ENCODE measurements at regions not wholly inside any gene's neighbourhood (a gene's known extent, or its start where the extent isn't known, plus 50 kb on each side); places are given as distances from the start of the nearest gene placed in this dataset.

DNA sequence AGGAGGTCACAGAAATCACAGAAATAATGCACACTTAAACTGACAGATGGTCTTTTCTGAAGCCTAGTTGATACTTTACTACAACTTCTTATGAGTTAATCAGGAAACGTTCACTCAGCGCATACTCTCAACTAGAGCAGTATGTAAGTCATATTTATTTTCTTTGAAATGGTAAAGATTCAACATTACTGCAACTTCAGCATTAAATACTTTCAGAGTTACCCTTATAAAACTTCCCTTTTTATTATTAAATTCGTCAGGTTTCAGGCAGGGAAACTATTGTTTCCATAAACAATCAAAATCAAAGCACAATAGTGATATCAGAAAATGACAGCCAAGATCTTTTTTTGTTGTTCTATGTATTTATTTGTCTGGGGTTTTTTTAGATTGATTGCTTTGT, 222.6 kb upstream of the RND3 start:
- no peak for DNase-seq

DNA sequence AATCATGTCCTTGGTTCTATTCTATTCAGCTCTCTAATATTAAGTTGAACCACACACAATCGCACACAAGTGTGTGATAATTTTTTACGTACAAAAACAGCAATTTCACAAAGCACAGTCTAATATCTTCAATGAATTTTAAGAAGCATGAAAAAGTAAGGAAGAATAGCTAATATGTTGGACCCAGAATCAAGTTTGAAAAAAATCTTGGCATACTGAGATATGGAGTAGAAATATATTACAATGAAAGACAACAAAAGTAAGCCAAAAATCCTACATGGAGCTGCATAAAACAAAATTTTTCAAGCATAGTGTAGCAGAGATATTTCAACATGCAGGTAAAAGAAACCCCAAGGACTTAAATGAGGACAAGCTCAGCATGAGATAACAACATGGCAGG, 219.1 kb upstream of the RND3 start:
- peak in 1 of 3 donors; percentile 57 for DNase-seq

DNA sequence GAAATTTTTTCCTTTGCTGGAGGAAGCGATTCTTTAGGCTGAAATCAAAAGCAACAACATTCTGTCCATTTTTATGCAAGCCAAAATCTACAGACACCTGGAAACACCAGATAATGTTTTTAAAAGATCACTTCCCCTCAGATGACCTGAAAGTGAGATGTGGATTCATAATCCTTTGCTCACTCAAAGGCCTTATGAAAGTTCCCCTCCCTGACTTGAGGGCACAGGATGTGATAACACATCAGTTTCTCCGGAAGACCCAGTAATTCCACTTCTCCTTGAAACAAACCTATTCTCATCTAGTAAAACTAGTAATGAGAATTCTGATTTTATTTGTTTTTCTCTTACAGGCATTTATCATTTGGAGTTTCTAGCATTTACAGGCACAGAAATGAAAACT, 218.3 kb upstream of the RND3 start:
- no peak for DNase-seq

DNA sequence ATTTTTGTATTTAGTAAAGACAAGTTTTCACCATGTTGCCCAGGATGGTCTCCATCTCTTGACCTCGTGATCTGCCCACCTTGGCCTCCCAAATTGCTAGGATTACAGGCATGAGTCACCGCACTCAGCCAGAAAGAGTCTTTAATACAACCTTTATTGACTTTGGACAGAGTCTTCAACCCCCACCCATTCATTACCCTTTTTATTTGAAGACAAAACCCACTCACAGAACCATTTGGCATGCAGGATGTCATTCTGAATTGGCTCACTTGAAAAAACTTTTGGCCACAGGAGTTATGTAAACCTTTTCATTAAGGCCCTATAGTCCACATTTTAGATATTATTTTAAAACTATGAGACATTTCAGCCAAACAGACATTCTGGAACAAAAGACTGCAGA, 217.9 kb upstream of the RND3 start:
- peak in 1 of 3 donors; percentile 30 for DNase-seq

DNA sequence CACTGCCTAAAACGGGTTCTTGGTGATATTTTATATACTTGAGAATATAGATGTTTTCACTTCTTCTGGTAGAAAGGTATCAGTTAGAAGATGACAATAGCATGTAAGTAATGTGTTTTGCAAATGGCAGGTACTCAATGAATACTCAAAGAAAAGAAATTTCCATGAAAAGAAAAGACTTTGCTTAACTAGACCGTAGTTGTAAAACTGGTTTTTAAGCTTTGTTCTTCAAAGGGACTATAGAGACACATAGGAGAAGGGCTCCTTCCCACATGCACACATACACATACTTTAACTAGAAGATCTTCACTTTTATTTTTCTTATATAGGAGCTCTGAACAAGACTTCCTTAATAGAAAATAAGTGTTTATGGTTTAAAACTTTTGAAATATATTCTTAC, 215.3 kb upstream of the RND3 start:
- no peak for DNase-seq

DNA sequence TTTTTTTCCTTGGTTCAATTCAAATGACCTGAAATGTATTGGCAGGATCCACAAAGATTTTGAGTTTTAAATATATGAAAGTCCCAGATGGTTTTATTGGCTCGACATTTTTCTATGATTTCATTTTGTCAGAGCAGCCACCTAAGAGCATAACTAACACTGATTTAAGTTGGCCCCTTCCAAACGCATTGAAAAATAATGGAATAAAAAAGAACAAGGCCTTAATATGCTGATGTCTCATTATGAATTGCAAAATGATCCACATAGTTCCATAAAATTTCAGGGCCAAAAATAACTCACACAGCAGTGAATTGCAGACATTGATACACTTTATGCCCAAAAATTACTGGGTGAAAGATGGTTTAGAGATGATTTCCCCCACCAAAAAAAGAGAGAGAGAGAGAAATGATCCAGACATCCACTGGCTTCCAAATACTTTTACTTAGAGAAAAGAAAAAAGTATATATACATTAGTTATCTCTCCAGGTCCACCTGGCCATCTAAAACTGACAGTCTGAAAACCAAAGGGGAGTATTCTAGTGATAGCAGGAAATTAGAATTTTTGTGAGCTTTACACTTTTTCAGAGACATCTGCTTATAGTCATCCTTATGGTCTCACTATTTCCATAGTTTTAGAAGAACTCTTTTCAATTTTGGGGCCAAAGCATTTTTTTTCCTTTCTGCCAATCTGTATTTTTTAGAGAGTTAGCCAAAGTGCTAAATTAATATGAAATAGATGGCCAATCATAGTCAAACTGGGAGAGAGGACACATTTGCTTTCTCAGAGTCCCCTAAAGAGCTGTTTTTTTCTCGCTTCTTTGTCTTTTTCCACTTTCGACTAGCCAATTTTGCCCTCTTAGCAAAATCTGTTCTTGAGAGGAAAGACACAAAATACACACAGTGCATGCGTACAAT, 213.5 kb upstream of the RND3 start:
- DNase-seq: peak; percentile 42 to 81 (median 73)

DNA sequence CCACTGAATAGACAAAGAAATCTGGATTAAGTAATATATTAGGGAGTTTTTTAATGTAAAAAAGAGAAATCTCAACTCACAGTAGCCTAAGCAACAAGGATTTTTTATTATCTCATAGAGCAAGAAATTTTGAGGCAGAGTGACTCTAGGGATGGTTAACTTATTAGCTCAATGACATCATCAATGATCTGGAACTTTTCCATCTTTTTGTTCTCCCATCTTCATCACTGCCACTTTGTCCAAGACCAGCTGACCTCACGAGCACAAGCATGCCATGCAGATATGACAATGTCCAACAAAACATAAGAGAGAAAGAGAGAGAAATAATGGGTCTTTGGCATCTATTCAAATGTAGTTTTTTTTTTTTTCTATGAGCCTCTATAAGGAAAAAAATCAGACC, 211.8 kb upstream of the RND3 start:
- no peak for DNase-seq

DNA sequence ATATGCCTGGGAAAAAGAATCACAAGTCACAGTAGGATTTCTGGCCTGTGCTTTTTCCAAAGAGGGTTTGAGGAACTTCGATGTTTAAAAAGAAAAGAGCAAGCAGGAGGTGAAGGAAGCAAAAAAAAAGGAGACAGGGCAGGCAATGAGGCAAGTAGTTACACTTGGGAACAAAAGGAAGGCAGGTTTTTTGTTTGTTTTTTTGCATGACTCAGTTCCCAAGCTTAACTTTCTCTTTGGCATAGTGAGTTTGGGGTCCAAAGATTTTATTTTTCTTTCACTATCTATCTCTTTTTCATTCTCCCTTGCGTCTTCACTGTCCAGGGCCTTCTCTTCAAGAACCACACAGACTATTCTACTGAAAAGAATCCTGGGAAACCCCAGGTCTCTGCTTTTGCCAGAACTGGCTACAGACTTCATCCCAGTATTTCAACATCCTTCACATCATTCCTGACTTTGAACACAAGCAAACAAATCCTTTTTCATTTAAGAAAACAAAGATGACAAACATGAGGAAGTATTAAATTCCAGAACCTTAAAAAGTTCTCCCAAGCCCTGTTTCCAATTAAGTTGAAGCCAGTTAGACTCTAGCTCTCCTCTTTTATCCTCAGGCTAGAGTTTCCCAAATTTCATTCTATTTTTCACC, 210.7 kb upstream of the RND3 start:
- DNase-seq: peak in 1 of 3 donors; percentile 27

DNA sequence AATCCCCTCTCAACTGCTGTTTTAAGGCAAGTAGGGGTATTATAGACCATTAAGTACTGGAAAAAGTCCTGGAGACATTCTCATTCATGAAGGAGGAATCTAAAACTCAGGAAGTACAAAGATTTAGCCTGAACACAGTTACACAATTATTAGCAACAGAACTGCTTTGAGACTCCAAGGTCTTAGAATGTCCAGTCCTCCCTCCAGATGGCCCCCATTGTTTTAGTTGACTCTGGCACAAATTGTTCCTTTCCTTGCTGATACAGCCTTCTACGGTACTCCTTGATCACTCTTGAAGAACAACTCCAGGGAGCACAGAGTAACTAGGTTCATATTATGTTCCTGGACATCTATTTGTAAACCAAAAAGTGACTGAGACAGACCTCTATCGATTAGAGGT, 210.1 kb upstream of the RND3 start:
- no peak for DNase-seq

DNA sequence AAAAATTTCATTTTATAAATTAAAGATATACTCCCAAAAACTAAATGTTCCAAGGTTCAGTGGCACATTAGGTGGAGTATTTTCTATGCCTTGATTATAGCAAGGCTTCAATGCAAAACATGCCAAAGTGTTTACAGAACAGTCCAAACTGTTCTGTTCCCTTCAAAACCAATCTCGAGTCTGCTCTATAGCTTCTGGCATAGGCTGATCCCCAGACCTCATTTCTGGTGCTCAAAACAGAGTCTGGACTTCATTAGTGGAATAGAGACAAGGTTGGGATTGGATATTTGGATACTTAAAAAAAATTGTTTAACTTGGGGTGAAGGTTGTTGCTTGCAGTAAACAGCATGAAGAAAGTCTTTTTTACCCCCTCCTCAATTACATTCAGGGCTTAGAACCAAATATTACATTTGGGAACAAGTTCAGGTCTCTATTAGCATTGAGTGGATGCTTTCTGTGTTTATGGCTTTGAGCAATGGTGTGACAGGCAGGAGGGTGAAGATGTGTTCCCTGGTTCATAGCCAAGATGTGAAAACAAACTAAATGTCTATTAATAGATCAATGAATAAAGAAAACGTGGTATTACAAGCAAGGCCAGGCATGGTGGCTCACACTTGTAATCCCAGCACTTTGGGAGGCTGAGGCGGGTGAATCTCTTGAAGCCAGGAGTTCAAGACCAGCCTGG, 208.1 kb upstream of the RND3 start:
- DNase-seq: peak in 1 of 3 donors; percentile 32

DNA sequence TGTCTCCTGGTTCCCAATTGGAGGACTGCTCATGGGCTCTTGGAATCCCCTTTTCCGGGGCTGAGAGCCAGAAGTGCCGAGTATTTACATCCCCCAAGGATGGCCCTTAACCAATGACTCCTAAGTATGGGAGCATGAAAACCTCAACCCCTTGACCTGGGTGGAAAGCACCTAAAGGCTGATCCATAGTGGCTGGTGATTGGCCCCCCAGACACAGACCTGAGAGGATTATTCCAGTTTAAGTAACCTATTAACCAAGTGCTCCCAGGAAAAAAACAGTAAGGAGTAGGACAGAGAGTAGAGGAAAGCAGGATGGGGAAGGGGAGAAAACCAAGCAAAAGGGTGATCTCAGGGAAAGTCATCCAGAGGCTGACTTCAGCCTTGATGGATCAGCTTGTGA, 206.1 kb upstream of the RND3 start:
- no peak for DNase-seq

DNA sequence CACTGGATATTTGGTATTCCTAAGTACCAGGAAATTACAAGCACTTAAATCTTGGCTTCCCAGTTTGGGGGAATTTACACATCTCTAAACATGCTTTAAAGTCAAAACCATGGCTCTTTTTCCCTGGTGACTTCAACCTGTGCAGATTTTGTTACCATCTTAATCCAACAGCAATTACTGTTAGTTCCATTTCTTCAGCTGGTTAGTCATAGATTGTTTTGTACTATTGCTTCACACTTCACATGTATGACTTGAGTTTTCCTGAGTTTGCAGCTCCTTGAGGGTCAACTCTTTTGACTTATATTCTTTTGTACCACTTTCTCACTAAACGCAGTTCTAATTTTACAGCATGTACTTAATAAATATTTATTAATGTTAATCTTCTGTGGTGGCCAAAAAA, 203.4 kb upstream of the RND3 start:
- no peak for DNase-seq

DNA sequence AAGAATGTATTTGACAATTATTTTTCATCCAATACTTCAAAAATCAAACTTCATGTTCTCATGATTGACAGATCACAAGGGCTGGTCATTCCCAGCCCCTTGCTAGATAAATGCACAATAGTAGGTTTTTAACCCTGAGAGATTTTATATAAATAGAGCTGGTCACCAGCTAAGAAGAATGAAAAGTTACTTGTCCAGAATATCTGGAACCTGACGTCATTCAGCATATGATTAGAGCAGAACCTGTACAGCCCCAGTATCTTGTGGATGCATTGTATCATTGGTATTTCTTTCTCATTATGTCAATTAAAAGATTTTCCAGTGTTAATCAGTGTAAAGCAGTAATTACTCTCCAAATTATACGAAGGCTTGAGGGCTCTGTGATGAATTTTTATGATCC, 202.8 kb upstream of the RND3 start:
- no peak for DNase-seq

DNA sequence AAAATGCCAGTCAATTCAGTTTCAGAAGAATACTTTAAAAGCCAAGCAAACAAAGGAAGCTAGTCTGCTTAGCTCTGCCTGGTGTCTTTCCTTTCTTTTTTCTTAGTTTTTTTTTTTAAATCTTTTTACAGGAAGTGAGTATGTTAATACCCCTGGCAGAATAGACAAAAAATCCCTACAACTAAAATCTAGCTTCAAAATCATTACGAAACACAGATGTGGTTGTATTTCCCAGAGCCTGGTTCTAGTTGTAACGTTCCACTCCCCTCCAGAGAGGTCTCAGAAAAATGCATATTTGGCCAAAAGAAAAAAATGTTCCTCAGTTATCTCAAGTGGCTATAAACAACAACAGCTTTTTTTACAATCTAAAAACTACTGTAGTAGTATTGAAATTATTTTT, 202.1 kb upstream of the RND3 start:
- peak in 1 of 3 donors; percentile 32 for DNase-seq

DNA sequence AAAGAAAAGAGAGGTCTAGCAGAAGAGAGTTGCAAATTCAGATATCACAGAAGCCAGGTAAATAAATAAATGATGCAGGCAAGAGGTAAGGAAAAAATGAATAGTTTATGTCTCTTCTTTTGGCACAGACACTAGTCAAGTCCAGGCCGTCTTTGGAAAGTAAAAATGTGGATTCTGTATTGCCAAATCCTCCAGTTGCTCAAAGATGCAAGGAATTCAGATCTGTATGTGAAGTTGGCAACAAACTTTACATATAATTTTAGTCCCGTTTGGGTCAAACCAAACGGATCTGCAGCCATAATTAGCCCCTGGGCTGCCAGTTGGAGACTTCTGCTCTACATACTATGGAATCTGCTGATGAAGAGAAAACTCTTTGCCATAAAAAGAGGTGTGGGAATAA, 200.5 kb upstream of the RND3 start:
- peak in 1 of 3 donors; percentile 27 for DNase-seq

DNA sequence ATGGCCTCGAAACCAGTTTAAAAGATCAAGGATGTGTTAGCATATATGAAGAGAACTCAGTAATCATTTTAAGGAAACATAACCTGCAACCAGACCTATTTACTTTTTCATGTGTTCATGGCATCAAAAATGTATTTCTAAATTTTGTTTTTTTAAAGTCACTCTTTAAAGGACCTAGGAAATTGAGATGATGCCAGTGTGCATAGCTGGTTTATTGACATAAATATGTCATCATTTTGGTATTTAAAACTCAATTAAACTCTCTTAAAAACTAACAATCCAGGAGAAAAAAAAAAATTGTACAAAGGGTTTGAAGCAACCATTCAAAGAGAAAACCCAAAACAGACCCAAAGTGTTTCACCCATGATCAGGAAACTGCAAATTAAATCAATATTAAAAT, 198.9 kb upstream of the RND3 start:
- DNase-seq: no peak

DNA sequence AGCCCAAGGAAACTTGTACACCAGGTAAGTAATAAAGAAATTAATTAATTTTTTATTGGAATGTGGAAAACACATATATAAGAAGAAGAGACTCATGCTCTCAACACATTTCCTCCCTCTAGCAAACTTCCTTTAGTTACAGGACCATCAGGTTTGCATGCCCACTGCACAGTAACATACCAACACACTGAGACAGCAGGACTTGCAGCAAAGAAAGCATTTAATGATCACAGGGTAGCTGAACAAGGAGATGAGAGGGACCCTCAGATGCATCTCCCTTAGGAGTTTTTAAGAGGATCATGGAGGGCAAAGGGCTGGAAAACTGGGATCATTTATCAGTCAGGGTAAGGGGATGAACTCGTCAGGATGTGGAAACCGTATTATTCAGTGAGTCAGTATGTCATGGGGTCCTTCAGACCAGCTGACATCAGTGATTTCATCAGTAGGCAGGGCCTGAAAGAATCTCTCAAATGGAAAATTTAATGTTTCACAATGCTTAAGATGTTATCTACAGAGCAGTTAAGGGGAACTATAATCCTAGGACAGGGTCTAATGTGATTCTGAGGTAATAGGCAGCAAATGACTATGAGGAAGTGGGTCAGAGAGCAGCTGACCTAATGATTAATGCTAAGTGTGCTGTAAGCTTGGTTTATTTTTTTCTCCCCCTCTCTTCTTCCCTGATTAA, 193.8 kb upstream of the RND3 start:
- peak in 1 of 3 donors; percentile 62 for DNase-seq

DNA sequence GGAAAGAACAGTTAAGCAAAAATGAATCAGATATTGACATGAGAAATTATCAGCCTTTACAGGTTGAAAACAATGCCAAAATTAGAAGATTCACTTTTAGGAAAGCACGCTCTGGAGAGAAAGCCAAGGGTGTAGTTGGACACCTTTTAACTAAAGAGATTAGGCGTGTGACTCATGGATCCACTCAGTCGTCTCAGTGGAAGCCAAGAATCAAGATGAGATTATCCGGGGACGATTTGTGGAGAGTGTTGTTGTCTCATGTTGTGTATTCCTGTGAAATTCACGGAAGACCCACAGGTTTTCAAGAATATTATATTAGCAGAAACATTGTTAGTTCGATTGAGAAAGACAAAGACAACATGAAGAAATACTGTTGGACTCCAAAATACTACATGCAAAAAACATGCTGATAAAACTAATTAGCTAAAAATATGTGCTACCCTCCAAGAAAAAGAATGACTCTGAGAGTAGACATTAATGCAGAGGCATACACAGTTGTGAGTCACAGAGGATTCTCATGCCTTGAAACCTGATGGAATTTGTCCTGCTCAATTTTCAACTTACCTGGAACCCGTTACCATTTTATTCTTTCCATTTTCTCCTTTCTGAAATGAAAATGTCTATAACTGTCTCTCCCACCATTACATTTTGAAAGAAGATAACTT, 192.1 kb upstream of the RND3 start:
- DNase-seq: no peak

DNA sequence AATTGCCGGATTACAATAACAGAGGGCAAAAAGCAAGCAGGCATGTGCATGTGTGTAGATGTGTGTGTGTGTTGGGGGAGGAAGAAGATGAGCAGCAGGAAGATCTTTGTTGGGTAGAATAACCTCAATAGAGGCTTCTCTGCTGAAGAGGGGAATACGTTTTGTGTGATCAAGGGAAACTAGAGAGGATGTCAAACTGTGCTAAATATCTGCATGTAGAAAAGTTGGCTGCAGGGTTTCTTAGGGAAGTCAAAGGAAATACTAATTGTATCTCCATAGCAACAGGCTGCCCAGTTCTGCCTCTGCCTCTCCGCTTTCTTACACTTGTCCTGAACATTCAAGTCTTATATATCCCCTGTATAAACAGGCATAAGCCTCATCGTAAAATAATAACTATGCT, 190.1 kb upstream of the RND3 start:
- DNase-seq: no peak

DNA sequence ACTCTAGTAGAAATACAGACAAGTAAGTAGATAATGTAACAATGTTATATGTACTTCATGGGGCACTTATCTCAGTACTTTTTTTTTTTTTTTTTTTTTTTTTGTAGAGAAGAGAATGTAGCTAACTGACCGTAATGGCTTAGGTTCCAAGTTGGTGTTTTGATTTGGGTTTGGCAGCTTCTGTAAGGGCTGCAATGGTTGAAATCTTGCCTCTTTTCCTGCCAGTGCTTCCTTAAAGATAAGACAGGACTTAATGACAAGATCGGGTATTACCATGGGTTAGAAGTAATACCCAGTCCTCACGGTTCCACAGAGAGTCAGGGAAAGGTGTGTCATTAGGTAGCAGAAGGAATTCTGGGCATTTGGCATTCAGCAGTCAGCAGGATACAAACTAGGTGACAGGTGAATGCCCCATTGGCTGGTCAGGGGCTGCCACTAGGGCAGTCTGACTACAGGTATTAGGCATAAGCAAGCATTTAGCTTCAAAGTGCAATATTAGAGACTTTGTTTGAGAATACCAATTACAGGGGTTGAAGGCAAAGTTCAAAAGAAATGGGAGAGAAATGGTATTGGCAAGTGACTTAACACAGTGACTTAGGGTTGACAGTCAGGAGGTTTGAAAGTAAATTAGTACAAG, 189.4 kb upstream of the RND3 start:
- no peak for DNase-seq

DNA sequence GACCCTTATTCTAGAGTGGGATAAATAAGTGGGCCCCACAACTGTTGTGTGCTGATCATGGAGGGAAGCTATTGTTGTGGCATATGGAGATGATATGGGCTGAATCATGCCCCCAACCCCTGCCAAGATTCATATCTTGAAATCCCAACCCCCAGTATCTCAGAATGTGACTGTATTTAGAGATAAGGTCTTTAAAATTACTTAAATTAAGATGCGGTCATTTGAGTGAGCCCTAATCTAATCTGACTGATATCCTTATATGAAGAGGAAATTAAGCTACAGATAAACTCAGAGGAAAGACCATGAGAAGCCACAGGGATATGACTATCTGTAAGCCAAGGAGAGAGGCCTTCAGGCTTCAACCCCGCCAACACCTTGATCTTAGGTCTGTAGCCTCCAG, 188.3 kb upstream of the RND3 start:
- DNase-seq: no peak
